Stomach smooth muscle (tissue), 2 donors: ENCODE measurements at regions not wholly inside any gene's neighbourhood (a gene's known extent, or its start where the extent isn't known, plus 50 kb on each side); places are given as distances from the start of the nearest gene placed in this dataset.
"Not testable (repeated sequence)": the region's sequence is repeated elsewhere in the genome, so short reads cannot be mapped to it uniquely, and the experiment has no call there.

ENCODE experiments used
- H3K27ac ChIP-seq: one replicate; pipeline ENCODE4 v1.7.0; 2013; ENCODE audit warnings: mild to moderate bottlenecking, low read length, inconsistent platforms
- H3K27me3 ChIP-seq, 2 donors: one replicate each; pipeline ENCODE4 v1.7.0; 2013; ENCODE audit warnings: low read length in 2 of 2; ENCODE audit not compliant: insufficient read depth in 2 of 2, control insufficient read depth in 1 of 2
- H3K36me3 ChIP-seq, 2 donors: one replicate each; pipeline ENCODE4 v1.7.0; 2013; ENCODE audit warnings: low read length in 2 of 2; ENCODE audit not compliant: control insufficient read depth in 2 of 2, insufficient read depth in 2 of 2
- H3K4me1 ChIP-seq: one replicate; pipeline ENCODE4 v1.7.0; 2013; ENCODE audit warnings: low read length; ENCODE audit not compliant: control insufficient read depth, insufficient read depth
- H3K4me3 ChIP-seq, 2 donors: one replicate each; pipeline ENCODE4 v1.7.0; 2013; ENCODE audit warnings: low read length in 2 of 2
- H3K9ac ChIP-seq, 2 donors: one replicate each; pipeline ENCODE4 v1.7.0; 2013; ENCODE audit warnings: low read length in 2 of 2, mild to moderate bottlenecking in 1 of 2
- H3K9me3 ChIP-seq, 2 donors: one replicate each; pipeline ENCODE4 v1.7.0; 2013; ENCODE audit warnings: low read length in 2 of 2; ENCODE audit not compliant: control insufficient read depth in 2 of 2
- donor health status: healthy.
- donor health status: Pancreatic carcinoma.

DNA sequence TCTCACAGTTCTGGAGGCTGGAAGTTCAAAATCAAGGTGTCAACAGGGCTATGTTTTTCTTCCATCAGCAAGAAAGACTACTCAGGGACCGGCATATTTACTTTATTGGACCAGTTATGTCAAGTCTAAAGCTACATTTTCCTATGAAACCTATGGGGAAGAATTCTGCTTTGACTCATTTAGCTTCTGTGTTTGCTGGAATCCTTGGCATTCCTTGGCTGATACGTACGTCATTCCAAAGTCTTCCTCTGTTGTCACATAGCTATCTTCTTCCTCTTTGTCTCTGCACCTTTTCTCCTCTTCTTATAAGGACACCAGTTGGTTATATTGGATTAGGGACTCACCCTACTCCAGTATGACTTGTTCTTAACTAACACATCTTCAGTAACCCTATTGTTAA lies 137.4 kb upstream of the FBXO11 start:
- no peak overlapping the region for H3K9ac ChIP-seq

DNA sequence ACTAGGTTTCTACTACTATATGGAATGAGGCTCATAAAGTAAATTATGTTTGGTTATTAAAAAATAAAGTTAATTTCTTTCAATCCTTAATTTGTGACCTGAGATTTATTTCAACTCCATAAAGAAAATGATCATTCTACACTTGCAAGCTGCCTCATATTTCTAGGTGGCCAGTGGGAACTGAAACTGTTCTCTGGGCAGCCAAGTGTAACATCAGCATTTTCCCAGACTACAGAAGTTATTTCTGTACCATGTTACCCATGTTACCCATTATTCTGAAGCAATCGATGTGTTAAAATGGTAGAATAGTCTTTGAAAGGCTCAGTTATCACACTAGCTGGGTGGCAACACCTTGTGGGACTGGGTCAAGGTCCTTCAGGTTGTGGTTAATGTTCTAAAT lies 139.3 kb upstream of the FBXO11 start:
- Histone ChIP-seq H3K4me3 (no peak overlapping the region), H3K9ac (no peak overlapping the region), H3K4me1 (no peaks in the 10 kb centered on the region), H3K27ac (no peak overlapping the region), H3K9me3 (no peaks in the 10 kb centered on the region), H3K27me3 (no peaks in the 10 kb centered on the region), H3K36me3 (no peaks in the 10 kb centered on the region)

More for the DNA sequence above, 137.4 kb upstream of the FBXO11 start:
- Histone ChIP-seq H3K9me3 (no peaks in the 10 kb centered on the region), H3K36me3 (no peaks in the 10 kb centered on the region), H3K27me3 (no peaks in the 10 kb centered on the region), H3K27ac (no peak overlapping the region), H3K4me3 (no peak overlapping the region), H3K4me1 (no peaks in the 10 kb centered on the region)

DNA sequence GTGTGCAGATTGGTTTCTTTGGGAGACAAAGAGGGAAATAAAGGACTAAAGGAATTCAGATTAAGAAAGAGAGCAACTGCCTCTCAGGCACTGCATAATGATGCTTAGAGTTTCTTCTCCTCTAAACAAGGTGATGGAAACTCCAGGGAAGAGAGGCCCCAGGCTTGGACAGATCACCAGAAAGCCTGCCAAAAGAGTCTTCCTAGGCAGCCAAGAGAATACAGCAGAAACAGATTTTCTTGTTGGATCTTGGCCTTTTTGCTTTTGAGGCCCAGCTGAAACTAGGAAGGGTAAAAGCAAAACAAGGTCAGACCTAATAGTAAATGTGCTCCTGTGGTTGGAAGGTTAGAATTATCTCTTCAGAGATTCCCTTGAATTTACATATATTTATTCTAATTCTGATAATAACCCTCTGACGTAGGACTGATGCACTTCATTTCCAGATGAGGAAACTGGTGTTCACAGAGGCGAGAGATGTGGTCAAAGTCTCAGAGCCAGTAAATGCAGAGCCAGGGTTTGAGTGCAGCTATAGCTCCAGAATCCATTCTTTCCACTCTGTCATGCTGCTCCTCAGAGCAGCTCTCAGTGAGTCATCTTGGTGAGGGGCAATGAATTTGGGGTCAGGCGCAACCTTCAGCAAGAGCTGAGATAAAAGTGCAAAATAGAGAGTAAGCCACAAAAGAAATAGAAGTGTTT lies 142.3 kb upstream of the FBXO11 start:
- H3K9ac ChIP-seq: no peak overlapping the region
- no peaks in the 10 kb centered on the region for H3K36me3 ChIP-seq
- H3K4me3 ChIP-seq: no peak overlapping the region
- H3K9me3 ChIP-seq: no peaks in the 10 kb centered on the region
- H3K27ac ChIP-seq: no peak overlapping the region
- H3K27me3 ChIP-seq: no peaks in the 10 kb centered on the region
- no peaks in the 10 kb centered on the region for H3K4me1 ChIP-seq

DNA sequence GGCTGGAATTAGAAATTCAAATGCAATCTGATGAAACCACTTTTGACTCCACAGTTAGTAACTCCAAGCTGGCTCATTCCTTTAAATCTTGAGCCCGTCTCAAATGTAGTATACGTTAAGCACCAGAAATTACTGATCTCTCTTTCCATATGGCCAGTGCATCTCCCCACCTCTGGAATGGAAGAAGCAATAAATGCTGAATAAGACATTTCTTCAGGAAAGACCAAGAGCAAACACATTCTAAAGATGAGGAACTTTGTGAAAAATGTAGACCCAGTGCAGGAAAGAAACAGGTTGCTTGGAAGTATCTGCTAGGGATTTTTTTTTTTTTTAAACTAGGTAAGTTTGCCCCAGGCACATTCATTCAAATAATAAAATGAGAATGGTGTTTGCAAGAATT lies 143.1 kb upstream of the FBXO11 start:
- Histone ChIP-seq H3K27me3 (no peaks in the 10 kb centered on the region), H3K4me3 (no peak overlapping the region), H3K9me3 (no peaks in the 10 kb centered on the region), H3K36me3 (no peaks in the 10 kb centered on the region), H3K27ac (no peak overlapping the region), H3K9ac (no peak overlapping the region), H3K4me1 (no peaks in the 10 kb centered on the region)

DNA sequence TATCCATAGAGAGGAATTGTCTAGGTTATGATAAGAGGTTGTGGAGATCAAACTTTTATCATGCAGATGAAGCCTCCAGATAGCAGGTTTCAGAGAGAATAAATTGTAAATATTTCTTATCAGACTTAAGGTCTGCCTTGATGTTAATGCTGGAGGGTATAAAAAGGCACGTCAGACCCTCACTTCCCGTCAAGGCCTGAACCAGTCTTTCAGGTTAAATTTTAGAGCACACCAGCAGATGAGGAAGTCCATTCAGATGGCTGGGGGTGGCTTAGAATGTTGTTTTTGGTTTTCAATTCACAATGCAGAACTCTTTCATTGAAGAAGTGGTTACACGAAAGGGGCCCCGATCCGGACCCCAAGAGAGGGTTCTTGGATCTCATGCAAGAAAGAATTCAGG lies 144.4 kb upstream of the FBXO11 start:
- Histone ChIP-seq H3K4me1 (no peaks in the 10 kb centered on the region), H3K9me3 (no peaks in the 10 kb centered on the region), H3K27me3 (no peaks in the 10 kb centered on the region), H3K4me3 (no peak overlapping the region), H3K9ac (no peak overlapping the region), H3K27ac (no peak overlapping the region), H3K36me3 (no peaks in the 10 kb centered on the region)

DNA sequence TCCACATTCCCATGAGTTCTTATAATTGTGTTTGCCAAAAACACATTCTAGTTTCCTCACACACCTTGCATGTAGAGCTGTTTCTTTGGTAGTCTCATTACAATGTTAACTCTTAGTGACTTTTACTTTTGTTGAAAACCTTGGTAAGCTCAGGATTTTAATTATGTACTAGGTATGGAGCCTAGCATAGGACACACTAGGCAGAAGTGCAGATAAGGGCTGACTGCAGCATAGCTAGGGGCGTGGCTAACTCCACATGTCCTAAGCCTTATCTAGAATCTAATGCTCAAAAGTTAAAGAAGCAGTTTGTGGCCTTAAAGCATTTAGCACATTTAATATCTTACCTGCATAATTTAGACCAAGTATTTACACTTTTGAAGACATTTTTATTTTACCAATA lies 153.7 kb upstream of the FBXO11 start:
- H3K4me3 ChIP-seq: no peak overlapping the region
- H3K4me1 ChIP-seq: no peaks in the 10 kb centered on the region
- no peak overlapping the region for H3K27ac ChIP-seq
- H3K9ac ChIP-seq: no peak overlapping the region
- no peaks in the 10 kb centered on the region for H3K9me3 ChIP-seq
- H3K27me3 ChIP-seq: no peaks in the 10 kb centered on the region
- H3K36me3 ChIP-seq: no peaks in the 10 kb centered on the region

DNA sequence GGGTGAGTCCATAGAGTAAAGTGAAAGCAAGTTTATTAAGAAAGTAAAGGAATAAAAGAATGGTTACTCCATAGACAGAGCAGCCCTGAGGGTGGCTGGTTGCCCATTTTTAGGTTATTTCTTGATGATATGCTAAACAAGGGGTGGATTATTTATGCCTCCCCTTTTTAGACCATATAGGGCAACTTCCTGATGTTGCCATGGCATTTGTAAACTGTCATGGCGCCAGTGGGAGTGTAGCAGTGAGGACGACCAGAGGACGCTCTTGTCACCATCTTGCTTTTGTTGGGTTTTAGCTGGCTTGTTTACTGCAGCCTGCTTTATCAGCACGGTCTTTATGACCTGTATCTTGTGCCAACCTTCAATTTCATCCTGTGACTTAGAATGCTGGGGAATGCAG lies 155.4 kb upstream of the FBXO11 start:
- H3K36me3 ChIP-seq, H3K9me3 ChIP-seq, H3K27ac ChIP-seq, H3K27me3 ChIP-seq, H3K4me1 ChIP-seq, H3K4me3 ChIP-seq, H3K9ac ChIP-seq: not testable (repeated sequence)

DNA sequence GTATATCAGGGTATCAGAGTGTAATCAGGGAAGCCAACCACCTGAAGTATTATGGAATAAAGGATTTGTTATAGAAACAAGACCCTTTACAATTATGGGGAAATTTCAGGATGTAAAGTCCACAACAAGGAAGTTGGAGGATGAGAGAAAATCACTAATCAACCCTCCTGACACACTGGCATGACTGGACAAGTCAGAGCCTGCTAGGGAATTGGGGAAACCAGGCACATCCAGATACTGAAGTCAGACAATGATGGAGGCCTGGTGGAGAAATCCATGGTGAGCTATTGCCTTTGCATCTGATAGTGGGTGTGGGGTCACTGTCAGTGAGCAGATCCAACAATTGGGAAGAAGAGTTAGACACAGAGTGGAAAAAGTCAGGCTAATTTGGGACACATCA lies 158.8 kb upstream of the FBXO11 start:
- Histone ChIP-seq H3K27ac (no peak overlapping the region), H3K4me3 (no peak overlapping the region), H3K9me3 (no peaks in the 10 kb centered on the region), H3K36me3 (no peaks in the 10 kb centered on the region), H3K27me3 (no peaks in the 10 kb centered on the region), H3K9ac (no peak overlapping the region), H3K4me1 (no peaks in the 10 kb centered on the region)

DNA sequence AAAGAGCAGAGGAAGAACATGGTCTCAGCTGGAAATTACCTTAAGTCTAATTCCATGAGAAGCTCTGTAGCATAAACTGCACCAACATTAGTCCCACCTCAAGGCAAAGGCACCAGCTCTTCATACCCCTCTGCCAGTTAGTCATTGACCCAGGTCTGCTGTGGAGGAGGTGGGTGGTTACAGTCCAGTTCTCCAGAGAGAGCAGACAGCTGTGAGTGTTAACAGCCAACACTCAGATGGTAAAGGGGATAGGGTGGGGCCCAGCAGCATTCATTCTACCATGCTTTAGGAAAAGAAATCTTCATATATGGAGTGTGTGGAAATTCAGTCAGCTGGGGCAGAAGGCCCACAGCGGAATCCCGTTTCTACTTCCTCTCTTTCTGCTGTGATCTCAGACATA lies 159.7 kb upstream of the FBXO11 start:
- Histone ChIP-seq H3K9me3 (no peaks in the 10 kb centered on the region), H3K27ac (no peak overlapping the region), H3K4me3 (no peak overlapping the region), H3K4me1 (no peaks in the 10 kb centered on the region), H3K36me3 (no peaks in the 10 kb centered on the region), H3K9ac (no peak overlapping the region), H3K27me3 (no peaks in the 10 kb centered on the region)

DNA sequence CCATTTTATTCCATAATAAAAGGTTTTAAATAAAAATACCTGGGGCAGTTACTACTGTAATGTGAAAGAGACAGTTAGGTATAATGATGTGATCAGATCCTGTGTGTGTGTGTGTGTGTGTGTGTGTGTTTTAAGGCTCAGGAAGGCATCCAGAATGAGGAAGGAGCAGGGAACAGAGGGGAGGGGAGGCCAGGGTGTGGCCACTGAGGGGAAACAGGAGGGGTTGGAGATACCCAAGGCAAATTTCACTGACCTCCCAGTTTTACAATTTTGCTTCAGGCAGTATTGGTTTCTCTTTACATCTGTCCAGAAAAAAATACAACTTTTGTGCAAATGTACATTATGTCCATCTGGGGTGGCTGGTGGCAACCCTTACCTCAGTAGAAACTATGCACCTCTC lies 163.5 kb upstream of the FBXO11 start:
- Histone ChIP-seq H3K27ac (no peak overlapping the region), H3K27me3 (no peaks in the 10 kb centered on the region), H3K9ac (no peak overlapping the region), H3K36me3 (no peaks in the 10 kb centered on the region), H3K4me1 (no peaks in the 10 kb centered on the region), H3K4me3 (no peak overlapping the region), H3K9me3 (no peaks in the 10 kb centered on the region)

DNA sequence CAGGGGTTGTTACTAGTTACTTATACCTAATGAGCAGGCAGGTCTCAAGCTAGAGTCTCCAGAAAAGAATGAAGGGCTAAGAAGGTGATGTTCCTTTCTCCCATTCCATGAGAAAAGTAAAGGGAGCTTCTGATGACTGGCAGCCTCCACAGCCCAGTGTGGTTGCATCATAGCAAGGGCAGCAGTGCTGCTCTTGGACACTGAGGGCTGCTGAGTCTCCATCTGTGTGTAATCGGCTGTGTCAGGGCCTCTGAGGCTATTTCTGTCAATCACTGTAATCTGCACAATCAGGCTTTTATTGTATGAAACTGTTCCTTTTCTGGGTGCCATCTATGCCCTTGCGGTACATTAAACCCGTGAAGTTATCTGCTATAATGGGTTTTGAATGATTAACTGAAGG lies 164.1 kb upstream of the FBXO11 start:
- Histone ChIP-seq H3K36me3 (no peaks in the 10 kb centered on the region), H3K27ac (no peak overlapping the region), H3K27me3 (no peaks in the 10 kb centered on the region), H3K4me3 (no peak overlapping the region), H3K9ac (no peak overlapping the region), H3K4me1 (peaks cover 2% of the 10 kb centered on the region), H3K9me3 (no peaks in the 10 kb centered on the region)
